ENCODE measurements at regions not wholly inside any gene's neighbourhood (a gene's known extent, or its start where the extent isn't known, plus 50 kb on each side); places are given as distances from the start of the nearest gene placed in this dataset.

GRCh38 chr5:38734353-38734752 is 111.5 kb upstream of the OSMR start:
- no peak overlapping the region for H2AFZ ChIP-seq (ENCODE audit: low read depth, low read length)
- POLR2A ChIA-PET = no interaction called here
- no peak overlapping the region for H3K4me2 ChIP-seq (ENCODE audit: insufficient read depth, low read length)
- no peaks in the 10 kb centered on the region for H3K79me2 ChIP-seq (ENCODE audit: control insufficient read depth, insufficient read depth, low read length)
- peaks cover 1 to 3% of the 10 kb centered on the region in 2 experiments for H3K27me3 ChIP-seq (ENCODE audit: control insufficient read depth in 2 of 2, insufficient read depth in 2 of 2, low read length in 2 of 2)
- no peak for DNase-seq (ENCODE audit: low read depth, low spot score)
- H3K36me3 ChIP-seq (ENCODE audit: control insufficient read depth in 2 of 2, extremely low read depth in 1 of 2, insufficient read depth in 2 of 2, low read length in 2 of 2) = no peaks in the 10 kb centered on the region
- H3K9ac ChIP-seq (replicated peaks; ENCODE audit: extremely low read depth, insufficient read depth, low read length) = no peak overlapping the region
- no TSS peak for BruUV-seq (replicated peaks)
- dilution Hi-C loops (cut with MboI; ENCODE audit: extremely low pct_ligation_motif_present, low sequenced_read_pairs) (no loop called here), intact Hi-C loops (cut with micrococcal nuclease) (no loop called here)
- no peak overlapping the region for H3K4me3 ChIP-seq (replicated peaks in 1 of 3; ENCODE audit: insufficient read depth in 1 of 3, low read depth in 1 of 3, low read length in 3 of 3)
- H3K9me3 ChIP-seq (replicated peaks; ENCODE audit: control insufficient read depth, insufficient read depth, low read length) = no peaks in the 10 kb centered on the region
- no peaks in the 10 kb centered on the region for H3K9me1 ChIP-seq (replicated peaks; ENCODE audit: control insufficient read depth, extremely low read depth, insufficient read depth, low read length)
- CTCF ChIA-PET = interaction anchor here (1.0 kb wide), 1 partner anchor 15 kb away, joined by 3 read pairs; no protein-coding TSS in a partner anchor
- no peak overlapping the region for H3K27ac ChIP-seq (ENCODE audit: insufficient read depth, low read depth, low read length)
- no peaks in the 10 kb centered on the region for H4K20me1 ChIP-seq (replicated peaks; ENCODE audit: control insufficient read depth, extremely low read depth, insufficient read depth, low read length)
- TF ChIP-seq GATA2 (IDR thresholded peaks at IDR 0.05; ENCODE audit: insufficient read depth, insufficient read length, low read depth, low read length) (no peak), FOS (IDR thresholded peaks at IDR 0.05; ENCODE audit: borderline replicate concordance, insufficient read depth, low read length) (no peak), MAX (IDR thresholded peaks at IDR 0.05; ENCODE audit: insufficient read depth, insufficient read length) (no peak), EZH2 (IDR thresholded peaks at IDR 0.05; ENCODE audit: borderline replicate concordance, low read depth, low read length, severe bottlenecking) (no peak), POLR2A (IDR thresholded peaks at IDR 0.05; ENCODE audit: low read depth, low read length) (no peak), MYC (IDR thresholded peaks at IDR 0.05; ENCODE audit: low read depth, low read length) (no peak), CTCF (IDR thresholded peaks at IDR 0.05; ENCODE audit: extremely low read depth in 1 of 2, insufficient read depth in 1 of 2, low read depth in 1 of 2, low read length in 2 of 2) (no peak), JUN (IDR thresholded peaks at IDR 0.05; ENCODE audit: borderline replicate concordance, insufficient read depth, insufficient read length, low read depth) (no peak), POLR2AphosphoS5 (IDR thresholded peaks at IDR 0.05; ENCODE audit: insufficient read depth, low read depth, low read length) (no peak)
- no peaks in the 10 kb centered on the region for H3K4me1 ChIP-seq (ENCODE audit: control insufficient read depth, extremely low read depth, insufficient read depth, low read length)
- no peak for FAIRE-seq
